ENCODE measurements at regions not wholly inside any gene's neighbourhood (a gene's known extent, or its start where the extent isn't known, plus 50 kb on each side); places are given as distances from the start of the nearest gene placed in this dataset.
"Not testable (repeated sequence)": the region's sequence is repeated elsewhere in the genome, so short reads cannot be mapped to it uniquely, and the experiment has no call there.

- TF ChIP-seq MZF1 (CRISPR knock-in tag; IDR thresholded peaks at IDR 0.05; ENCODE audit: borderline replicate concordance); SAP130 (CRISPR knock-in tag; IDR thresholded peaks at IDR 0.05; ENCODE audit: low read depth); AHDC1 (CRISPR knock-in tag; IDR thresholded peaks at IDR 0.05; ENCODE audit: borderline replicate concordance); SPEN (CRISPR knock-in tag; IDR thresholded peaks at IDR 0.05; ENCODE audit: low read depth); ATF7 (IDR thresholded peaks at IDR 0.05); ATF7 (CRISPR knock-in tag; IDR thresholded peaks at IDR 0.05); HCFC1 (IDR thresholded peaks at IDR 0.05; ENCODE audit: low read depth, low read length); TCF7 (IDR thresholded peaks at IDR 0.05; ENCODE audit: low read depth); ESRRA (CRISPR knock-in tag; IDR thresholded peaks at IDR 0.05; ENCODE audit: low read depth); SMYD3 (CRISPR knock-in tag; IDR thresholded peaks at IDR 0.05); ARNT (IDR thresholded peaks at IDR 0.05): not testable (repeated sequence)
- TF ChIP-seq, protein P1, sequence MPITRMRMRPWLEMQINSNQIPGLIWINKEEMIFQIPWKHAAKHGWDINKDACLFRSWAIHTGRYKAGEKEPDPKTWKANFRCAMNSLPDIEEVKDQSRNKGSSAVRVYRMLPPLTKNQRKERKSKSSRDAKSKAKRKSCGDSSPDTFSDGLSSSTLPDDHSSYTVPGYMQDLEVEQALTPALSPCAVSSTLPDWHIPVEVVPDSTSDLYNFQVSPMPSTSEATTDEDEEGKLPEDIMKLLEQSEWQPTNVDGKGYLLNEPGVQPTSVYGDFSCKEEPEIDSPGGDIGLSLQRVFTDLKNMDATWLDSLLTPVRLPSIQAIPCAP (CRISPR knock-in tag; IDR thresholded peaks at IDR 0.05; ENCODE audit: low read depth) = not testable (repeated sequence)
- TF ChIP-seq, protein P2, sequence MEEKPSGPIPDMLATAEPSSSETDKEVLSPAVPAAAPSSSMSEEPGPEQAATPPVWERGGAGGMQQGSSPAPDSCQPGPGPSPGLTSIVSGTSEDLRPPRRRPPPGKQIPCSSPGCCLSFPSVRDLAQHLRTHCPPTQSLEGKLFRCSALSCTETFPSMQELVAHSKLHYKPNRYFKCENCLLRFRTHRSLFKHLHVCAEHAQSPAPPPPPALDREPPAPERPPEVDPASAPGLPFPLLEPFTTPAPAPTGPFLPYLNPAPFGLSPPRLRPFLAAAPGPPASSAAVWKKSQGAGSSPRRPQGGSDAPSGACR (CRISPR knock-in tag; IDR thresholded peaks at IDR 0.05) = not testable (repeated sequence)
- TF ChIP-seq, protein P3, sequence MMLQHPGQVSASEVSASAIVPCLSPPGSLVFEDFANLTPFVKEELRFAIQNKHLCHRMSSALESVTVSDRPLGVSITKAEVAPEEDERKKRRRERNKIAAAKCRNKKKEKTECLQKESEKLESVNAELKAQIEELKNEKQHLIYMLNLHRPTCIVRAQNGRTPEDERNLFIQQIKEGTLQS (CRISPR knock-in tag; IDR thresholded peaks at IDR 0.05) = not testable (repeated sequence)
- TF ChIP-seq, protein P4, sequence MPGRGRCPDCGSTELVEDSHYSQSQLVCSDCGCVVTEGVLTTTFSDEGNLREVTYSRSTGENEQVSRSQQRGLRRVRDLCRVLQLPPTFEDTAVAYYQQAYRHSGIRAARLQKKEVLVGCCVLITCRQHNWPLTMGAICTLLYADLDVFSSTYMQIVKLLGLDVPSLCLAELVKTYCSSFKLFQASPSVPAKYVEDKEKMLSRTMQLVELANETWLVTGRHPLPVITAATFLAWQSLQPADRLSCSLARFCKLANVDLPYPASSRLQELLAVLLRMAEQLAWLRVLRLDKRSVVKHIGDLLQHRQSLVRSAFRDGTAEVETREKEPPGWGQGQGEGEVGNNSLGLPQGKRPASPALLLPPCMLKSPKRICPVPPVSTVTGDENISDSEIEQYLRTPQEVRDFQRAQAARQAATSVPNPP (CRISPR knock-in tag; IDR thresholded peaks at IDR 0.05) = not testable (repeated sequence)
Measured at GRCh38 chr1:206335162-206335561, 131.8 kb downstream of the SRGAP2 start.

Data from HepG2 (cell line).